ENCODE measurements at regions not wholly inside any gene's neighbourhood (a gene's known extent, or its start where the extent isn't known, plus 50 kb on each side); places are given as distances from the start of the nearest gene placed in this dataset.

DNA sequence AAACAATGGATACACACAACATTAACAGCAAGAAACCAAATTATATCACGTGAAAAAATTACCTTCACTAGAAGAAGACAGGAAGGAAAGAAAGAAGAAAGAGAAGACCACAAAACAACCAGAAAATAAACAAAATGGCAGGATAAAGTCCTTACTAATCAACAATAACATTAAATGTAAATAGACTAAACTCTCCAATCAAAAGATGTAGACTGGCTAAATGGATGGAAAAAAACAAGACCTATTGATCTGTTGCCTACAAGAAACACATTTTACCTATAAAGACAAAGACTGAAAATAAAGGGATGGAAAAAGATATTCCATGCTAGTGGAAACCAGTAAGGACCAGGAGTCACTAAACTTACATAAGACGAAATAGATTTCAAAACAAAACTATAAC, 167.0 kb upstream of the ZC3H15 start:
- Histone ChIP-seq H4K20me1 (replicated peaks; ENCODE audit: control insufficient read depth, insufficient read depth, low read length) (no peaks in the 10 kb centered on the region), H3K9me1 (ENCODE audit: control insufficient read depth, insufficient read depth, low read length) (no peaks in the 10 kb centered on the region), H3K4me2 (ENCODE audit: insufficient read depth, low read length) (no peak overlapping the region), H3K4me3 (no peak overlapping the region), H2AFZ (ENCODE audit: low read depth, low read length) (no peak overlapping the region), H3K4me1 (replicated peaks in 1 of 2; ENCODE audit: control insufficient read depth in 2 of 2, insufficient read depth in 2 of 2, low read length in 2 of 2) (no peaks in the 10 kb centered on the region), H3K27ac (ENCODE audit: extremely low read depth, low read depth, low read length) (no peak overlapping the region), H3K9ac (ENCODE audit: insufficient read depth in 1 of 2, low read depth in 2 of 2, low read length in 2 of 2) (no peak overlapping the region), H3K9me3 (replicated peaks; ENCODE audit: control insufficient read depth, insufficient read depth, low read depth, low read length) (no peaks in the 10 kb centered on the region), H3K27me3 (ENCODE audit: control insufficient read depth in 2 of 2, insufficient read depth in 2 of 2, low read length in 2 of 2) (no peaks in the 10 kb centered on the region), H3K79me2 (ENCODE audit: control insufficient read depth, insufficient read depth, low read length) (no peaks in the 10 kb centered on the region), H3K36me3 (ENCODE audit: control insufficient read depth, insufficient read depth, low read length) (no peaks in the 10 kb centered on the region)
- no peak for ATAC-seq
- 0% methylated on average over 2 of the region's 2 CpGs for WGBS (ENCODE audit: insufficient coverage, low coverage, missing lambda C conversion rate)
- ChIA-PET POLR2A (no interaction called here), CTCF (ENCODE audit: low intra/inter-chr PET ratio) (no interaction called here)
- no peak for FAIRE-seq
- DNase-seq (ENCODE audit: extremely low read depth in 1 of 4, low spot score in 3 of 4): no peak
- BruUV-seq (replicated peaks): no TSS peak
- TF ChIP-seq ZNF507 (tag; conservative IDR thresholded peaks at IDR 0.05) (peak; percentile 96), SMARCA4 (IDR thresholded peaks at IDR 0.05) (no peak), TCFL5 (CRISPR knock-in tag; conservative IDR thresholded peaks at IDR 0.05) (no peak), YBX1 (IDR thresholded peaks at IDR 0.05) (no peak), ZNF354B (CRISPR knock-in tag; IDR thresholded peaks at IDR 0.05) (peak; percentile 74)
- in situ Hi-C loops (cut with MboI): no loop called here
- intact Hi-C loops (cut with micrococcal nuclease): no loop called here

DNA sequence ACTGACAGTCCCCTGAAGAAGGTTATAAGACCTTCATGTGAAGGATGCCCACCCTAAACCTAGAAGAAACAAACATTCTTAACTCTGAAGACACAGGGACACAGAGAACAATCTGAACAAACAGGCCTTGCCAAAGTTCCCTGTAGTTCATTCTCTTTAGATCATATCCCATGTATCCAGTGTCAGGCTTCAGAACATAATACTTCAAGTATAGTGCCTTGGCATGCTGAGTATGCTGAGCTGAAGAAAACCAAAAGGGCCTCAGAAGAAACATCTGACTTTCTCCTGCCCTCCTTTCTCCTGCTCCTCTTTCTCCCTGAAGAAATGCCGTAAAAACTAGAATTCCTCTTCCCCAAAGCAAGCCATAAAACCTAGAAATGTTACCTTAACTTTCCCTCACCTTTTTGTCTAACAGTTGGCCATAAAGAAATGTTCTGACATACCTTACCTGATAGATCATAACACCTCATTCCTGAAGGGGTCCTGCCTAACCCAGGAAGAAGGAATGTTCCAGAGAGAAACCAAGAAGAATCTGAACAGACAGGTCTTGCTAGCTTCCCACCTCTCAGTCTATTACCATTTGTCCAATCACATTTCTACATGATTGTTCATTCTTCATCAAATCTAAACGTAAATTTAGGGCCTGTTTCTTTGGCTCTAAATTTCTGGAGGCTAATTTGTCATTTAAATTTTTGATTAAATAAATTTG, 160.1 kb upstream of the ZC3H15 start:
- H3K9me3 ChIP-seq (replicated peaks; ENCODE audit: control insufficient read depth, insufficient read depth, low read depth, low read length): no peaks in the 10 kb centered on the region
- no peaks in the 10 kb centered on the region for H3K79me2 ChIP-seq (ENCODE audit: control insufficient read depth, insufficient read depth, low read length)
- H3K27ac ChIP-seq (ENCODE audit: extremely low read depth, low read depth, low read length): no peak overlapping the region
- POLR2A ChIA-PET: no interaction called here
- CTCF ChIA-PET (ENCODE audit: low intra/inter-chr PET ratio): no interaction called here
- H3K4me1 ChIP-seq (replicated peaks in 1 of 2; ENCODE audit: control insufficient read depth in 2 of 2, insufficient read depth in 2 of 2, low read length in 2 of 2): no peaks in the 10 kb centered on the region
- H4K20me1 ChIP-seq (replicated peaks; ENCODE audit: control insufficient read depth, insufficient read depth, low read length): no peaks in the 10 kb centered on the region
- intact Hi-C loops (cut with micrococcal nuclease): no loop called here
- in situ Hi-C loops (cut with MboI): no loop called here
- no peaks in the 10 kb centered on the region for H3K27me3 ChIP-seq (ENCODE audit: control insufficient read depth in 2 of 2, insufficient read depth in 2 of 2, low read length in 2 of 2)
- TF ChIP-seq, protein P1, sequence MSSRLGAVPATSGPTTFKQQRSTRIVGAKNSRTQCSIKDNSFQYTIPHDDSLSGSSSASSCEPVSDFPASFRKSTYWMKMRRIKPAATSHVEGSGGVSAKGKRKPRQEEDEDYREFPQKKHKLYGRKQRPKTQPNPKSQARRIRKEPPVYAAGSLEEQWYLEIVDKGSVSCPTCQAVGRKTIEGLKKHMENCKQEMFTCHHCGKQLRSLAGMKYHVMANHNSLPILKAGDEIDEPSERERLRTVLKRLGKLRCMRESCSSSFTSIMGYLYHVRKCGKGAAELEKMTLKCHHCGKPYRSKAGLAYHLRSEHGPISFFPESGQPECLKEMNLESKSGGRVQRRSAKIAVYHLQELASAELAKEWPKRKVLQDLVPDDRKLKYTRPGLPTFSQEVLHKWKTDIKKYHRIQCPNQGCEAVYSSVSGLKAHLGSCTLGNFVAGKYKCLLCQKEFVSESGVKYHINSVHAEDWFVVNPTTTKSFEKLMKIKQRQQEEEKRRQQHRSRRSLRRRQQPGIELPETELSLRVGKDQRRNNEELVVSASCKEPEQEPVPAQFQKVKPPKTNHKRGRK (tag; IDR thresholded peaks at IDR 0.05): no peak
- H3K4me2 ChIP-seq (ENCODE audit: insufficient read depth, low read length): no peak overlapping the region
- no peaks in the 10 kb centered on the region for H3K9me1 ChIP-seq (ENCODE audit: control insufficient read depth, insufficient read depth, low read length)
- WGBS (ENCODE audit: insufficient coverage, low coverage, missing lambda C conversion rate): 0% methylated on average over 2 of the region's 2 CpGs
- no peak overlapping the region for H2AFZ ChIP-seq (ENCODE audit: low read depth, low read length)
- H3K9ac ChIP-seq (ENCODE audit: insufficient read depth in 1 of 2, low read depth in 2 of 2, low read length in 2 of 2): no peak overlapping the region
- ATAC-seq (no peak), DNase-seq (ENCODE audit: extremely low read depth in 1 of 4, low spot score in 3 of 4) (no peak), FAIRE-seq (no peak)
- no peaks in the 10 kb centered on the region for H3K36me3 ChIP-seq (ENCODE audit: control insufficient read depth, insufficient read depth, low read length)
- no peak overlapping the region for H3K4me3 ChIP-seq
- BruUV-seq (replicated peaks): no TSS peak
